GM12878 (cell line): ENCODE measurements at regions not wholly inside any gene's neighbourhood (a gene's known extent, or its start where the extent isn't known, plus 50 kb on each side); places are given as distances from the start of the nearest gene placed in this dataset.

Experiments used
- CTCF ChIP-seq, 3 experiments: IDR thresholded peaks in 2 of 3; conservative IDR thresholded peaks in 1 of 3; 2 replicates each; pipeline ENCODE4 v1.5.1; 2011; ENCODE audit warnings: low read depth in 3 of 3, low read length in 3 of 3, mild to moderate bottlenecking in 3 of 3, control low read depth in 2 of 3, moderate library complexity in 2 of 3, inconsistent platforms in 1 of 3, mixed read lengths in 1 of 3; ENCODE audit not compliant: control insufficient read depth in 2 of 3, insufficient read depth in 1 of 3; ENCODE audit errors: extremely low read depth in 1 of 3
- JUNB ChIP-seq: IDR thresholded peaks from 2 replicates; pipeline ENCODE4 v1.6.1; 2016; ENCODE audit warnings: antibody characterized with exemption, mild to moderate bottlenecking
- MAX ChIP-seq: IDR thresholded peaks from 2 replicates; pipeline ENCODE4 v1.6.1; 2012; ENCODE audit warnings: low read depth, low read length, improper control_type of control experiment
- SIN3A ChIP-seq: IDR thresholded peaks from 2 replicates; pipeline ENCODE4 v1.6.1; 2012; ENCODE audit warnings: low read depth, low read length, improper control_type of control experiment
- SRF ChIP-seq, 2 experiments: IDR thresholded peaks; 2 replicates each; pipeline ENCODE4 v1.6.1; 2011; ENCODE audit warnings: low read depth in 2 of 2, low read length in 2 of 2, mild to moderate bottlenecking in 1 of 2, moderate library complexity in 1 of 2

DNA sequence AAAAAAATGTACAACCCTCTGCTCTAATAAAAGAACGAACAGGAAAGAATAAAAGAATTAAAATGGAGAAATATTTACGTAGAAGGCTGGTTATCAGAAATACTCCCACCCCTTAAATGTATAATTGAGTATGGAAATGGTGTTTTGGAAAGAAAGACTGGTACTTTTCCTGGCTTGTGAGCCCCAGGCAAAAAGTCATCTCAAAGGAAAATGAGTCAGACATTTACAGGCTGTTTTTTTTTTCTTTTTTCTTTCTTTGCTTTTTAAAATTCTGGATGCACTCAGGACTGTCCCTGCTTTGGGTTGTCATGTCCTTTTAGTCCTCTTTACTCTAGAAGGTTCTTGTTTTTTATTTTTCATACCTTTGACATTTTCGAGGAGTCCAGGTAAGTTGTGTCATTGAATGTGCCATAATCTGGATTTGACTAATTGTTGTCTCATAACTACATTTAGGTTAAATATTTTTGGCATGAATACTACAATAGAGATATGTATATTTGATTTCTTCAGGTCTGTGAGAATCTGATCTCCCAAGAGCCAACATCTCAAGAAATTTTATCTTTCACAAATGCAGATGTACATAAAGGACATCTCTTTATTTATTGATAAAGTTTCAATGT is 313.0 kb upstream of the GLI3 start:
- no peak for TF ChIP-seq JUNB
- TF ChIP-seq SIN3A = no peak
- TF ChIP-seq CTCF (IDR thresholded peaks at IDR 0.05 in 2 of 3, conservative IDR thresholded peaks at IDR 0.05 in 1 of 3; ENCODE audit: control insufficient read depth in 2 of 3, extremely low read depth in 1 of 3, insufficient read depth in 1 of 3, low read depth in 3 of 3, low read length in 3 of 3) = no peak
- no peak for TF ChIP-seq SRF (IDR thresholded peaks at IDR 0.05; ENCODE audit: low read depth in 2 of 2, low read length in 2 of 2)
- TF ChIP-seq MAX = no peak
